Cerebellar nuclear complex (tissue), 1 donor: ENCODE measurements at regions not wholly inside any gene's neighbourhood (a gene's known extent, or its start where the extent isn't known, plus 50 kb on each side); places are given as distances from the start of the nearest gene placed in this dataset.
"Not testable (repeated sequence)": the region's sequence is repeated elsewhere in the genome, so short reads cannot be mapped to it uniquely, and the experiment has no call there.

Experiments used
- DNase-seq, 2 experiments: peaks; one replicate each; lab custom pipeline; 2025; lab: John Stamatoyannopoulos, UW

DNA sequence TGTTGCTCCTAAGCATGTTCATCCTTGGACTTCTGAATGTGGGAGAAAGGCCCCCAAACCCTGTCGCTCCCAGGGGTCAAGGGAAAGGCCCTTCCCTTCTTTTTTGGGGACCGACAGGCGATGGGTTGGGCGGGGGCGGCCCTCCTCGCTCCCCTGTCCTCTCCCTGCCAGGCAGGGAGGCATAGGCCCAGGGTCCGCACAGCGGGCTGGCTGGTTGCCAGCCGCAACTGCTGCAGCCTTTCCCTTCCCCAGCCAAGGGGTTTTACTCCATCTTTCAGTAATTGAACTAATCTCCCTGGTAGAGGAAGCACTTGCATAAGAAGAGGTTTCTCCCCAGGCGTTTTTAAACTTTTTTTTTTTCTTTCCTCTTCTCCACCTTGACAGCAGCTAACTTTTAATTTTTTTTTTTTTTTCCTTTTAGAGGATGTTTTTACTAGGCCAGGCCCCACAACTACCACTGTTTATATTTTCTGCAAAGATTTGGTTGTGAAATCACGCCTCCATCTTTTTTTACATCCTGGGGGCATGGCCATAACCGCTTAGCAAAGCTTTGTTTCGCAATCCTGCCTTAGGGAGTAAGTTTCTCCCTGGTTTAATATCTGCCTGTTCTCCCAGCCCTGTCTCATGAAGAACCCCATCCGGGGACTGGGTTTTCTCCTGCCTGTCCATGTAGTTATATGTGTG is 216.9 kb upstream of the ZNF608 start:
- DNase-seq: no peak

GRCh38 chr5:124966741-124967140 is 220.3 kb upstream of the ZNF608 start:
- DNase-seq: not testable (repeated sequence)

GRCh38 chr5:124970381-124970780 is 223.9 kb upstream of the ZNF608 start:
- not testable (repeated sequence) for DNase-seq

- no peak for DNase-seq
Measured at GRCh38 chr5:124972703-124973102, 226.3 kb upstream of the ZNF608 start.

DNA sequence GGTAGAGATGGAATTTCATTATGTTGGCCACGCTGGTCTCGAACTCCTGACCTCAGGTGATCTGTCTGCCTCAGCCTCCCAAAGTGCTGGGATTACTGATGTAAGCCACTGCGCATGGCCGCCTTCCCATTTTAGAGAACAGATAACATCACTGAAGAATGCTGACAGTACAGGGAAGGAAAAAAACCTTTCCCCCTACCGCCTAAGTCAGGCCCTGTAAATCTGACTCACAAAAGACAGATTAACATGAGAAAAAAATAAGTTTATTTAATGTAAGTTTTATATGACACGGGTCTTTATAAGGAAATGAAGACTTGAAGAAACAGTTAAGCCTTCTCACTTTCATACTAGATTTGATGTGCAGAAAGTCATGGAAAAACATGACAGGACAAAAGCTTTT is 227.2 kb upstream of the ZNF608 start:
- DNase-seq: no peak

GRCh38 chr5:124976086-124976485 is 229.6 kb upstream of the ZNF608 start:
- DNase-seq: no peak

GRCh38 chr5:124979251-124979650 is 232.8 kb upstream of the ZNF608 start:
- no peak for DNase-seq

DNA sequence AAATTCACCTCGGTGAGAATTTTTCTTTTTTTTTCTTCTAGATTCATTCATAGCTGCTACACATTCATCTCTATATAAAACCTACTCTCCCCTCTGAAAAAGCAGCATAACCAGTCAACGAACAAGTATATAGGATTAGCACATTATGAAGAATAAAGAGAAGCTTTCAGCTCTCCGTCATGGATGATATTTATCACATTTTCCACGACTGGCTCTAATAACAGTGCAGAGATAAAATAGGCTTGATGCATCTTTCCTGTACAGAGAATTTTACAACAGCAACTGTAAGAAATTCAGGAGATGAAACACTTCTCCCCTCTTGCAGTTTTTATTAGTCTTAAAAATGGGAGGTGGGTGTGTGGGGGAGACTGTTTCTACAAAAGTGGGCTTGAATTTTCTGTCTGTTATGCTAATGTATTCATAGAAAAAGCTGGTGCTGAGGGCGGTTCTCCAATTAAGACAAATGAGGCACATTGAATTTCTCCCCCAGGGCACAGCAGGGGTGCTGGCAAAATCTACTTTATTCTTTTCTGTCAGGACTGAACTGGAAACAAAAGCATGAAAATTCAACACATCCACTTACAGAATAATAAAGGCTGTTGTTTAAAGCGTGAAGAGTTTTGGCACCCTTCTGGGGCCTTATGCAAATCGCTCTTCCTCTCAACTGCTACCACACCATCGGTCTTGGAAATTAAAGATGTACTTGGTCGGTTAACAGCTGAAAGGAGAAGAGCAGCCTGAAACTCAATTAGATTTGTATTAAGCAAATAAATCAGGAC is 233.9 kb upstream of the ZNF608 start:
- DNase-seq: no peak

- DNase-seq: no peak
Measured at GRCh38 chr5:124981901-124982300, 235.5 kb upstream of the ZNF608 start.

DNA sequence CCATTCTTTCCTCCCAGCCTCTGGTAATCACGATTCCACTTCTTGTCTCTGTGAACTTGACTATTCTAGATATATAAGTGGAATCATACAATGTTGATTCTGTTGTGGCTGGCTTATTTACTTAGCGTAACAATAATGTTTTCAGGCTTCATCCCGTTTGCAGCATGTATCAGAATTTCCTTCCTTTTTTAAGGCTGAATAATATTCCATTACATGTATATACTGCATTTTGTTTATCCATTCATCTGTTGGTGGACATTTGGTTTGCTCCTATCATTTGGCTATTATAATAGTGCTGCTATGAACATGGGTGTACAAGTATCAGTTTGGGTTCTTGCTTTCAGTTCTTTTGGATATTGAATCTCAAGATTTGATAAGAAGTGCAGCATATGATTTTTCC is 239.7 kb upstream of the ZNF608 start:
- DNase-seq: no peak

DNA sequence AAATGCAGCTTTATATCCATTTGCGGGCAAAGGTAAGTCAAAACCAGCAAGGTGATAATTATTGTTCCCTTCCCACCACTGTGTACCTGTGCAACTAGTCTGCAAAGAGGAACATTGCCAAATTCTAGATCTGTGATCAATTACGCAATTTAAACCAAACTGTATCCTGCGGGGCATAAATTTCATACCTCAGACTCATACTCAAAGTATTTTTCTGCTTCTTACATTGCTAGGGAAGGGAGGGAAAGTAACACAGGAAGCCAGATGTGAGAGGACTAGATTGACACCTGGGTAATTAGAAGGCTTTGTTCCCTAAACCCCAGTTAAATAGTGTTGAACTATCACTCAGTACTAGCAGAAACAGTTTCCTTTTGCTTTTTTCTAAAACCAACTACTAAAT is 240.2 kb upstream of the ZNF608 start:
- no peak for DNase-seq

GRCh38 chr5:124987786-124988185 is 241.3 kb upstream of the ZNF608 start:
- not testable (repeated sequence) for DNase-seq

DNA sequence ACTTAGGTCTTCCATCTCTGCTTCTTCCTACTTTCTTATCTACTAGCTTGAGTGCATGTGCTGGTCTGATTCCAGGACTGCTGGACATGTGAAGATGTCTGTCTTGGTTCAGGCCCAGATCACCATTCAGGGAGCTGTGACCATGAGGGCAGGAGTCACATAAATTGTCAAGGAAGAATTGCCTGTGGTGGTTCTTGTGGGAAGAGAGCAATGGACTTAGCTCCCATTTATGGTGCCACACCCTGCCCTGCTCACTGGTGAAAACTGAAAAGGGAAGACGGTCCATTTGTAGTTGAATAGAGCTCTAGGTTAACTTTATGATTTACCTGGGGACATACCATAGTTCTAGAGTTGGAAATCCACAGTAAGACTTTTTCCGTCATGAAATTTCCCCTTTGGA is 244.3 kb upstream of the ZNF608 start:
- DNase-seq: no peak

- no peak for DNase-seq
Measured at GRCh38 chr5:124995421-124995820, 249.0 kb upstream of the ZNF608 start.

DNA sequence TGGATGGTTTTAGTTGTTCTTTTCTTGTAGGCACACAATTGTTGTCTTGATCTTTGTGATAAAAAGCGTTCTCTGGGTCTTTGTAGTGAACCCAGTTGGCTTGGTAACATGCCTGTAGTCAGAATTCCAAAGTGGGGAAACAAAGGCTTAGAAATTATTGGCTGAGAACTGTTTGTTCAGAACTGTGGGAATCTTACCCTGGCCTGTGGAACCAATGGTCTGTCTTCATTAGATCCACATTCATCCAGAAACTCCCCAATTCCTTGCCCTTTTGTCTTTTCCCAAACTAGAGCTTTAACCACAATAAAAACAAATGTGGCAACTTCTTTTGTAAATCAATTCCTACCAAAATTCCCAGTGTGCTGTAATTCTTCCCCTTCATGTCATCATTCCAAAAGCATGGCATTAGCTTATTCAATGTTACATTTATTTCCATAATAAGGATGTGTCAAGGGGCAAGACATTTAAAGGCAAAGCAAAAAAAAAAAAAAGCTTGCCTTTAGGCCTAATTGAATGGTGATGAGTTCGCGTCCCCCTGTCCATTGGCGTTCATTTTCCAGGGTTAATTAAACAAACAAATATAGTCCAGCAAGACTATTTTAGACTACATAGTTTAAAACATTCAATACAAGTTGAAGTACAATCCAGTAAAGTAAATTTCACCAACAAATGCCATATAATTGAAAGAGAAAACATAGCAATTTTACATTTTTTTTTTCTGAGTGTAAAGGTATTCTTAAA is 249.8 kb upstream of the ZNF608 start:
- no peak for DNase-seq

- DNase-seq: no peak
Measured at GRCh38 chr5:124996764-124997077, 250.3 kb upstream of the ZNF608 start.

DNA sequence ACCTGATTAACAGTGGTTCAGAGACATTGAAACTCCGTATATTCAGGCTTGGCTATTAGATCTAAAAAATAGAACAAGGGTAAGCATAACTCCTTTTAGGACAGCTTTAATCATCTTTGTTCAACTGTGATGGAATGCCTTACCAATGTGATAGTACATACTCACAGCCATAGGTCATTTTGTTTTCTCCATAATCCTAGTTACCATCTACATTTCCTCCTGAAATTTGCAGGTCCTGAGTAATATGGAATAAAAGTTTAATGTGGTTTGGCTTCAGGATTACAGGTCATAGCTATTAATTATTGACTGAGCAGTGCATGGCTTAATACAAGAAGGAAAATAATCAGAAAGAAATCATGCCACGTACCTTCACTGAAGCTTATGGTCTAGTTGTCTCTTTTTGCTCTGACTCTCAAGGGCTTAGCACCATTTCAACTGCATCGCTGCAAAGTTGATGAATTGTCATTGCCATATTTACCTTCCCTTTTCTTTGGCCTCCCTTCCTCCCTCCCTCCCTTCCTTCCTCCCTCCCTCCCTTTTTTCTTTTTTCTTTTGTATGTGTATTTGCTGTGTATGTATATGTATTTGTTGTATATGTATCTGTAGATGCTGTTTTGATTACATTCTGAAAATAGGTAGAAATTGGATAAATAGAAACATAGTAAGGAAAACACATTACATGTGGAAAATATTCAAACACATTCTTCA is 250.9 kb upstream of the ZNF608 start:
- DNase-seq: no peak

- DNase-seq: no peak
Measured at GRCh38 chr5:124998520-124998919, 252.1 kb upstream of the ZNF608 start.

GRCh38 chr5:125002727-125003598 is 256.5 kb upstream of the ZNF608 start:
- no peak for DNase-seq

DNA sequence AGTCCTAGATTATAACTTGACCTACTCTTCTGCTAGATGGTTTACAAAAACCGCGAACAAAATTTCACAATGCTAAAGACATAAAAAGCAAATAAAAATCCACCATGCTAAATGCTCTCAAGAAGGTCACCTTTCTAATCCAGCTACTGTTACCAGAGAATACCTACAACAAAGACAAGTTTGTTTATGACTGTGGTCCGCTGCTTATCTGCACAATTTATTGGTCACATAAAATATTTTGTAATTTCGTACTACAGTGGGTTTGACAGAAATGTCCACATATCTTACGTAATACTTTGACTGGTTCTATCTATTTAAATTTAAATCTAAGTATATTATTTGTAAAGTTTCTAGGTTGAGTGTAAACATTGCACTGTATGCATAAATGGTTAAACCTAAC is 257.6 kb upstream of the ZNF608 start:
- DNase-seq: no peak

GRCh38 chr5:125005266-125005665 is 258.8 kb upstream of the ZNF608 start:
- no peak for DNase-seq
